NCI-H1694 (cell line): ENCODE measurements at regions not wholly inside any gene's neighbourhood (a gene's known extent, or its start where the extent isn't known, plus 50 kb on each side); places are given as distances from the start of the nearest gene placed in this dataset.
"Not testable (repeated sequence)": the region's sequence is repeated elsewhere in the genome, so short reads cannot be mapped to it uniquely, and the experiment has no call there.

Experiments
- DNase-seq: peaks from one replicate; lab custom pipeline; 2025; lab: John Stamatoyannopoulos, UW

DNA sequence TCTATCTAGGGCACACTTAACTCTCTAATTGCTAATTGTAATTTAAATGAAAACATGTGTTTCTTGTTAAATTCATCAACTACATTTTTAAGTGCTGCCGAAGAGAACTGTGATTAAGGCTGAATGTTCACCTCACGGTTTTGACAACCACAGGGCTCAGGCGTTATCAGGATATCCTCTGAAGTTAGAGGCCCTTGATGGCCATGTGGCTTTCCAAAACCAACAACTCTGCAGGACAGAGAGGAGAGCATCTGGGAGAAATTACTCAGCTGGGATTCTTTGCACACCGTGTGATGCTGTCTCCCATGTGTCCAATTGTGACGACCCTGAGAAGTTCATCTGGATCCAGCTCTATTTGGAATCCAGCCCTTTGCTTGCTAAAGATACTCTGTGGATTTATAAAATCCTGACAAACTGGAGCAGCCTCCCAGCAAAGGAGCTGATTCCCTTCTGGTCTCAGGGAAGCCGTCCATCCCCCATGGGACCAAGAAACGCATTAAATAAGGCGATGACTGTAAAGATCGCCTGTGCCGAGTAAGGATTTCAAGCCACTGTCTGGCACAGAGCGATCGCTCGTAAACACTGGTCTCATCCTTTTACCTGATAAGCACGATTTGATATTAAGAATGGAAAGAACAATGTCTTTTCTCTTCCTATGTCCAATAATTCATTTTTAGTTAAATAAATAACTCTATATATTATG, 401.1 kb downstream of the CD83 start:
- no peak for DNase-seq

DNA sequence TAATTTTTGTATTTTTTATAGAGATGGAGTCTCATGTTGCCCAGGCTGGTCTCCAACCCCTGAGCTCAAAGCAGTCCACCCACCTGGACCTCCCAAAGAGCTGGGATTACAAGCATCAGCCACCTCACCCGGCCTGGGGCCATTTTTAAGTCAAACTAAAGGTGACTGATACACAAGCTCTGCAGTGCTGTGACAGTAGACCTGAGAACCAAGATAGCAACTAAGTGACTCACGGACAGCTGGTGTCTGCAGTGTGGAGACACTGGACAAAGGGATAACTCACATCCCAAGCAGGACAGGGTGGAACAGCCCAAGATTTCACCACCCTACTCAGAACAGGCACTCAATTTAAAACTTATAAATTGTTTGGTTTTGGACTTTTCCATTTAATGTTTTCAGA, 402.5 kb downstream of the CD83 start:
- DNase-seq = no peak

GRCh38 chr6:14520536-14520935, 403.0 kb downstream of the CD83 start:
- no peak for DNase-seq

DNA sequence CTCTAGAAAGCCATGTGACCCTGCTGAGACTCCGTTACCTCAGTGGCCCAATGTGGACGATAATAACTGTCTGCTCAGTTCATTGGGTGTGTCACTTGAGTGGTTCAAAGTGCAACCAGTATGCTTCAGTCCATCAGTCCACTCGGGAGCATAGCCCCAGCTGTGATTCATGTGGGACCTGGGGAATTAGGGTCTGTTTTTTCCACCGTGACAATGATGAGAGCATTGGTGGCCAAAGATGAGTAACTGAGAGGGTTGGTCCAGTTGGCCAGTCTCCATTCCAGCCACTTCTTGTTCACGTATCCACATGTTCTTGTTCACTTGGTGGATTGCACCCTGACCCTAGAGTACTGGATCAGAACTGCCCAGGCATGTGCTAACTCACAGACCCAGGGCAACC, 403.6 kb downstream of the CD83 start:
- no peak for DNase-seq

GRCh38 chr6:14521861-14522260, 404.3 kb downstream of the CD83 start:
- not testable (repeated sequence) for DNase-seq

DNA sequence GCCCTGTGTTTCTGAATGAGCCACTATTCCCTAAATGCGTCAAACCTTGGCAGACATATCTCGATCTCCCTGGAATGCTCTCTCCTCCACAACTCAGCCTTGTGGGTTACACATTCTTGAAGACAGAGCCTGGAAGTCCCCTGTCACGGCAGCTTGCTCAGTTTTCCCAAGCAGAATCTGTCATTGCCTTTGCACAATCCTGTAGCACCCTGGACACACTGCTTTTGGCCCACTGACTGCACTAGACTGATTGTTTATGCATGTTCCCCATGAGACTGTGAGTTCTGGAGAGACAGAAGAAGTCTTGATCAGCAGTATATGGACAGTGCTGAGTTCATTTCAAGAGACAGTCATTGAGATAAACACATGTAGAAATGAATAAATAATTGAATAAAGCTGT, 406.7 kb downstream of the CD83 start:
- DNase-seq = no peak

DNA sequence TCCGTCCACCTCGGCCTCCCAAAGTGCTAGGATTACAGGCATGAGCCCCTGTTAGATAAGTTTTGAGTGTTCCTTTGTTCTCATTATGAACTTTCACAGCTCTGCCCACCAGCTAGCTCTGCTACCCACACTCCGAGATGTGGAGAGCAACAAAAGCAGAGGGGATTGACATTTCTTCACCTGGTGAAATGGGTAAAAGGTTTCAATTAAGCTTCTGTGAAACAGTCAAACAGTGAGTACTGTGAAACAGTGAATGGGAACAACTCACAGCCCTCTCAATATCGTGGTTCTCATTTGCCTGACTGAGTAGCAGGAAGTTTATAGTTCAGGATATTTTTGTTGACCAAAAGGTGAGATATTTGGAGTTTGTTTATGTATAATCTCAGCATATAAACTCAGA, 412.8 kb downstream of the CD83 start:
- DNase-seq = no peak

DNA sequence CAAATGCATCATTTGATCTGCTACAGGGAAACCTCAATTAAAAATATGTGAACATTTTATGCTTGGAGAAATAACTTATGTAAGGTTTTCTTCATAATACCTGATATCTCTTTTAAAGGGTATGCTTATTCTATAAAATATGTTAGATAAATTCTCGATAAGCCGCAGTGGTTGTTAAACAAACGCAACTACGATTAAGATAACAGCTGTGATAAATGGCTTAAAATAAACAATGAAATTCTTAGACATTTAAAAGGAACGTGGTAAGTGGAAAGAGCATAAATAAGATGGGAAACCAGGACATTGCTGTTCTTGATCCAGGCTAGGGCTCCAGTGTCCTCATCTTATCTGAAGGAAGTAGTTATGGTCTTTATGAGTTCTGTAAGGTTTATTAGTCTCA, 415.9 kb downstream of the CD83 start:
- no peak for DNase-seq

GRCh38 chr6:14537030-14537429, 419.5 kb downstream of the CD83 start:
- DNase-seq = no peak

DNA sequence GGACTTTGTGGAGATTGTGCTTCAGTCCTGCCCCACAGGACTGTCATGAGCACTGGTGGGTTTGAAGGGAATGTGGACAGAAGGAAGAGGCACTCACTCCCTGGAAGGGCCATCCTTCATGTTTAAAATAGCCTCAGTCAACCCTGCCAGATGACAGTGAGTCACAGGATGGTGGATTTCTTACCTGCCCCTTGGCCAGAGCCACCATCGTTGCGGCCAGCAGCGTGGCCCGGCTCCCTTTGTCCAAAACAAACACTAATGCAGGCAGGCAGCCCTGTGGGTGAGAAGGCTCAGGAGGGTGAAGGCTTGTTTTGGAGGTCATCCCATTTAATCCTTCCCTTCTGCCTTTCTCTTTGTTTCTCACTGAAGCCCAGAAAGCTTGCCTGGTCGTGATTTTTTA, 422.7 kb downstream of the CD83 start:
- DNase-seq = no peak

- no peak for DNase-seq
Observed at GRCh38 chr6:14540810-14541540, 423.4 kb downstream of the CD83 start.

- no peak for DNase-seq
Observed at GRCh38 chr6:14542670-14543366, 425.2 kb downstream of the CD83 start.

- no peak for DNase-seq
Observed at GRCh38 chr6:14543971-14544585, 426.5 kb downstream of the CD83 start.

DNA sequence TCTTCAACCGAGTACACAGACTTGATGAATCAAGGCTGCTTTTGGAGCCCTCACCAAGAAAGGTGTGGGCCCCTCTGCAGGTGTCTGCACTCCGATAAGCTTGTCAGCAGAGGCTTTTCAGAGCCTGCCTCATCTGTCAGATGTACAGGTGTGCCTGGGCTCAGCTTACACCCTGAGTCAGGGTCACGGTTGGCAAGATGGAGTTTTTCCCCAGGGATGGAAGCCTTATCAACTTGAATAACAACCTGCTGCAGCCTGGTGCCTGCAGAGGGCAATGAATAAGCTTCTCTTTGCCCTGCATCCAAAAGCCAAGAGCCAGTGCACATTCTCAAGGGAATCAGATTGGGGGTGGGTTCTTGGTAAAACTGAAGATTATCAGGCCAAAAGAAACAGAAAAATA, 427.1 kb downstream of the CD83 start:
- no peak for DNase-seq

GRCh38 chr6:14545496-14545895, 427.9 kb downstream of the CD83 start:
- DNase-seq = no peak

DNA sequence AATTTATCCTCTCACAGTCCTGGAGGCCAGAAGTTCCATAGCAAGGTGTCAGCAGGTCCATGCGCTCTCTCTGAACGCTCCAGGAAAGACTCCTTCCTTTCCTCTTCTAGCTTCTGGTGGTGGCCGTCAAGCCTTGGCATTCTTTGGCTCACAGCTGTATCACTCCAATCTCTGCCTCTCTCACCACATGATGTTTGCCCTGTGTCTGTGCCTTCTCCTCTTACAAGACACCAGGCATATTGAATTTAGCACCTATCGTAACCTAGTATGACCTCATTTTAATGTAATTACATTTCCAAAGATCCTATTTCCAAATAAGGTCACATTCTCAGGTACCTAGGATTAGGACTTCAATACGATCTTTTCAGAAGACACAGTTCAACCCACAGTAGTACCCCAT, 428.5 kb downstream of the CD83 start:
- DNase-seq = no peak

DNA sequence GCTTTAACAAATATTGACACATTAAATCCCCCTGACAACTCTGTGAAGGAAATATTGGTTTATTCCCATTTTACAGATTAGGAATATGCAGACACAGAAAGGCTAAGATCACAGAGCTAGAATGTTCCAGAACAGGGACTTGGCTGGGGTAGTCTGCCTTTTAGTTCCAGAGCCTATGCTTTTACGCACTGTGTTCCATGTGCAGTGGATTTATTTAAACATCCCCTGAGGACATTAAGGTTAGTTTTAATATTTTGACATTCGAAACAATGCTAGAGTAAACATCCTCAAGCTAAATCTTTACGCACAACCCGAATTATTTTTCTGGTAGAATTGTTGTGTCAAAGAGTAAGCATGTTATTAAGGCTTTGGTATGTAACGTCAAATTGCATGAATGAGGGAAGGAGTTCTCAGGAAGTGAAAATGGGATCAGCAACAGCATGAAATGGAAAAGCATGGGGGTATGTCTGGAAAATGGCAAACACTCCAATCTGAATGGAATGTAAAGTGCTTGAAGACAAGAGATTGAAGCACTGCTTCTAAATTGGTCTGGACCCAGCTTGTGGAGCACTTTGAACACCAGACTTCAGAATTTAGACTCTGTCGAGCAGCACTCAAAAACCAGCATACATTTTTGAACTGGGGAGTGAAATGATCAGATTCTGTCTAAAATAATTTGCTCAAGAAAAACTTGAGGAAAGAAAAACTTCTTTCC, 429.9 kb downstream of the CD83 start:
- DNase-seq = no peak

DNA sequence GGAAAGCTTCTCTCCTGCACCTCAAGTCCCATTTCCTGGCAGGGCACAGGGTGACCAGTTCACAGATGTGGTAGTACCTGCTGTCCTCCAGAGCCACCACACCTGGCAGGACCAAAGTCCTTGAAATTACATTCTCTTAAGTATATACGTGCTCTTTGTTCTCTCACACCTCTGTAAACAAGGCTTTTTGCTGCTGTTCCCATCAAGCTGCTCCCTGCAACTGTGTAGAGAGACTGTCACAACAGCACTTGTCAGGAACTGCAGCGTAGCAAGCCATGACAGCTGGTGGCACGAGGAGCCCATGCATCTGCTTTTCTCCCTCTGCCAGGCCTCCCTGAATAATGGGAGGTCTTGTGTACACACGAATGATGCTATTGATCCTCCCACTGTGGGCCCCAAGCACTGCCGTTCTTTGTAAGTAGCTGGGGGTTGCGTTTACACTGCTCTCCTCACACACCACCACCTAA, 431.8 kb downstream of the CD83 start:
- DNase-seq = peak; percentile 93

GRCh38 chr6:14549871-14550270, 432.3 kb downstream of the CD83 start:
- no peak for DNase-seq

DNA sequence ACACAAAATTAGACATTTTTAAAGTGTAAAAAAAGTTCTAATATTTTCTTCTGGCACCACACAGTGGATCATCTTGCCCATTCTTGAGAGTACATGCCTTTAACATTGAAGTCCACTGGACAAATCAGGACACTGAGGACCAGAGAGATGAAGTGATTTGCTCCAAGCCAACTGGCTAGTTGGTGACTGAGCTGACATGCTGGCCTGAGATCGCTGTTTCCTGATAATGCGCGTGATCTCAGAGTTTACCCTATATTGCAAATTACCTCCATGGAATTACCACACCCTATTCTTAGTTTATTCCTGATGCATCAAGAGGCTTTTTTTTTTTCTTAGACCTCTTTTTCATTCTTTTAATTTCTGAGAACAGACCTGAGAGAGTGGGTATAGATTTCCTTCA, 432.8 kb downstream of the CD83 start:
- no peak for DNase-seq

DNA sequence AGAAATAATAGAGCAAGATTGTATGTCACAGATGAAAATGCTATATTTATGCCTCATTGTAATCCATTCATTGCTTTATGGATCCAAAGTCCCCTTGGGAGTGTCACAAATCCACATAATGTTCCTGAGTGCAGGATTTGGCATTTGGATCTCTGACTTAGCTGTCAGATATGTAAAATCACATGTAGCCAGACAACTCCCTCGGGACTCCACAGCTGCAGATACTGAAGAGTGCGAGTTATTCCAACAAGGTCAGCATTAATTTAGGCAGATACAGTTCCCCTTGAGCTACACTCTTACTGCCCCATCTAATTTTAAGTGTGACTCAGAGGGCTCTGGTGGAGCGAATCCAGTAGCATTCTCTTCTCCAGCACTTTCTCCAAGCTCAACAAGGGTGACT, 433.2 kb downstream of the CD83 start:
- no peak for DNase-seq

DNA sequence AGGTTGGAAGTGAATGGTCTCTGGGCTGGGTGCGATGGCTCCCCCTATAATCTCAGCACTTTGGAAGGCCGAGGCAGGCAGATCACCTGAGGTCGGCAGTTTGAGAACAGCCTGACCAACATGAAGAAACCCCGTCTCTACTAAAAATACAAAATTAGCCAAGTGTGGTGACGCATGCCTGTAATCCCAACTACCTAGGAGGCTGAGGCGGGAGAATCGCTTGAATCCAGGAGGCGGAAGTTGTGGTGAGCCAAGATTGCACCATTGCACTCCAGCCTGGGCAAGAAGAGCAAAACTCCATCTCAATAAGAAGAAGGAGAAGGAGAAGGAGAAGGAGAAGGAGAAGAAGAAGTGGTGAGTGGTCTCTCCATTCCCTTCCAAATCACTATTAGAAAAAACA, 434.0 kb downstream of the CD83 start:
- DNase-seq = not testable (repeated sequence)
